ENCODE measurements at regions not wholly inside any gene's neighbourhood (a gene's known extent, or its start where the extent isn't known, plus 50 kb on each side); places are given as distances from the start of the nearest gene placed in this dataset.
"Not testable (repeated sequence)": the region's sequence is repeated elsewhere in the genome, so short reads cannot be mapped to it uniquely, and the experiment has no call there.

DNA sequence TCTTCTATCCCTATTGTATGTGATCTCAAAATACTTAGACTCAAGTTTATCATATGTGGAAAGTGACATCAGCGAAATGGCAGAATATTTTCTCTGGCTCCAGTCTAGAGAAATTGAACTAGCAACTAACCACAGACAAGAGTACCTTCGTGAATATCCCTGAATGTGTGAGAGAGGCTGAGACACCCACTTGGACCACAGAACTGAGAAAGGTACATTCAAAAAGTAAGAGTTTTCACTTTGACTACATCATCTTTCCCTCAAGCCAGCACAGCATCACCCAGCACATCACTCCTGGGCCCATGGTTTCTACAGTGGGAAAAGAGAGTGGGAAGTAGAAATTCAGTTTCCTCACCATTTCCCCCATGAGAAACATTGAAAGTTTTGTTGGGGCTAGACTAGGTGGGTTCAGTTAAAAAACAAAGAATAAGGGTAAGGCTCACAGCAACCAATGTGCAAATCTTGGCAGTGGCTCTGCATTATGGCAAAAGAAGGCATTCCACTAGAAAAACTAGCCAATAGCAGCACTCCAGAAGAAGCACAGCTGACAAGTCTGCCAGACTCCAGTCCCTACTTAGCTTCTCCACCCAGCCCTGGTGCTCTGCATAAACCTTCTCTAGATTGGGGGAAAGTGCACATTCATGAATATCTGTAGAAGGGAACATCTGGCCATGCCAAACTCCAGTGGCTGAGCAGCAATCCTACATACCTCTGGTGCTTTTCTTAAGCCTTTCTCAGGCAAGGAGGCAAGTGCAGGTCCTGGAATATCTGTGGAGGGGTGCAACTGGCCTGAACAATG, 225.6 kb upstream of the VLDLR start:
- Mint-ChIP-seq H3K36me3 (ENCODE audit: low read depth) (no peaks in the 10 kb centered on the region), H3K9me3 (ENCODE audit: insufficient read depth) (no peaks in the 10 kb centered on the region), H3K27me3 (ENCODE audit: low read depth) (no peaks in the 10 kb centered on the region), H3K4me3 (no peak overlapping the region), H3K27ac (no peak overlapping the region), H3K4me1 (ENCODE audit: low read depth) (no peaks in the 10 kb centered on the region)
- ChIA-PET POLR2A (no interaction called here), CTCF (no interaction called here)
- ATAC-seq (no peak), DNase-seq (no peak)

GRCh38 chr9:2396622-2397285, 224.8 kb upstream of the VLDLR start:
- Mint-ChIP-seq H3K4me1 (ENCODE audit: low read depth) (no peaks in the 10 kb centered on the region), H3K9me3 (ENCODE audit: insufficient read depth) (no peaks in the 10 kb centered on the region), H3K27me3 (ENCODE audit: low read depth) (no peaks in the 10 kb centered on the region), H3K4me3 (no peak overlapping the region), H3K27ac (no peak overlapping the region), H3K36me3 (ENCODE audit: low read depth) (no peaks in the 10 kb centered on the region)
- CTCF ChIA-PET = no interaction called here
- POLR2A ChIA-PET = no interaction called here
- no peak for DNase-seq
- ATAC-seq = no peak

DNA sequence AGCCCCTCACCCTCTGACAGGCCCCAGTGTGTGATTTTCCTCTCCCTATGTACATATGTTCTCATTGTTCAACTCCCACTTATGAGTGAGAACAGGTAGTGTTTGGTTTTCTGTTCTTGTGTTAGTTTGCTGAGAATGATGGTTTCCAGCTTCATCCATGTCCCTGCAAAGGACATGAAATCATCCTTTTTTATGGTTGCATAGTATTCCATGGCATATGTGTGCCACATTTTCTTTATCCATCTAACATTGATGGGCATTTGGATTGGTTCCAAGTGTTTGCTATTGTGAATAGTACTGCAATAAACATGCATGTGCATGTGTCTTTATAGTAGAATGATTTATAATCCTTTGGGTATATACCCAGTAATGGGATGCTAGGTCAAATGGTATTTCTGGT, 223.7 kb upstream of the VLDLR start:
- POLR2A ChIA-PET; H3K27ac Mint-ChIP-seq; ATAC-seq; DNase-seq; H3K4me3 Mint-ChIP-seq; H3K36me3 Mint-ChIP-seq (ENCODE audit: low read depth); H3K9me3 Mint-ChIP-seq (ENCODE audit: insufficient read depth); CTCF ChIA-PET; H3K27me3 Mint-ChIP-seq (ENCODE audit: low read depth); H3K4me1 Mint-ChIP-seq (ENCODE audit: low read depth): not testable (repeated sequence)

DNA sequence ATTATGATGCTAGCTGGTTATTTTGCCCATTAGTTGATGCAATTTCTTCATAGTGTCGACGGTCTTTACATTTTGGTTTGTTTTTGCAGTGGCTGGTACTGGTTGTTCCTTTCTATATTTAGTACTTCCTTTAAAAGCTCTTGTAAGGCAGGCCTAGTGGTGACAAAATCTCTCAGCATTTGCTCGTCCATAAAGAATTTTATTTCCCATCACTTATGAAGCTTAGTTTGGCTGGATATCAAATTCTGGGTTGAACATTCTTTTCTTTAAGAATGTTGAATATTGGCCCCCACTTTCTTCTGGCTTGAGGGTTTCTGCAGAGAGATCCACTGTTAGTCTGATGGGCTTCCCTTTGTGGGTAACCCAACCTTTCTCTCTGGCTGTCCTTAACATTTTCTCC, 219.8 kb upstream of the VLDLR start:
- H3K9me3 Mint-ChIP-seq (ENCODE audit: insufficient read depth); H3K27ac Mint-ChIP-seq; H3K4me3 Mint-ChIP-seq; DNase-seq; ATAC-seq; H3K36me3 Mint-ChIP-seq (ENCODE audit: low read depth); H3K4me1 Mint-ChIP-seq (ENCODE audit: low read depth); CTCF ChIA-PET; H3K27me3 Mint-ChIP-seq (ENCODE audit: low read depth); POLR2A ChIA-PET: not testable (repeated sequence)

DNA sequence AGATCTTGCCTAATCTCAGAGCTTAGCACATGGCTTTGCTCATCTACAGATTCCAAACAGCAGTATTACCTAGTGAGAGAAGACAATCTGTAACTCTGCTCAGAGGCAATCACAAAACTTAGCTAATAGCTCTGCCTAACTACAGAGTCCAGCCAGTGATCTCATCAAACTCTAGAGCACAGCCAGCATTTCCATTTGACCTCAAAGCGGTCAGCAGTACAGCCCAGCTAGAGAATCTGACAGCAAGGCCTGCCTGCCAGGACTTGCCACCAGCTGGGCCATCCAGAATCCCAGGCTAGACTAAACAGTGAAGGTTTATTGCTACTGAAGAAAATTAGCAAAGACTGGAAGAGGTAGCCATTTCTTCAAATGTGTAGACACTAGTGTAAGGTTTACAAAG, 217.9 kb upstream of the VLDLR start:
- H3K4me1 Mint-ChIP-seq (ENCODE audit: low read depth) = no peaks in the 10 kb centered on the region

GRCh38 chr9:2406252-2406651, 215.3 kb upstream of the VLDLR start:
- no peak overlapping the region for H3K27ac Mint-ChIP-seq
- ChIA-PET CTCF (no interaction called here), POLR2A (no interaction called here)
- no peaks in the 10 kb centered on the region for H3K9me3 Mint-ChIP-seq (ENCODE audit: insufficient read depth)
- H3K27me3 Mint-ChIP-seq (ENCODE audit: low read depth) = no peaks in the 10 kb centered on the region
- ATAC-seq = no peak
- no peaks in the 10 kb centered on the region for H3K4me1 Mint-ChIP-seq (ENCODE audit: low read depth)
- DNase-seq = no peak
- H3K4me3 Mint-ChIP-seq = no peak overlapping the region
- no peaks in the 10 kb centered on the region for H3K36me3 Mint-ChIP-seq (ENCODE audit: low read depth)

More for the DNA sequence above, 217.9 kb upstream of the VLDLR start:
- ATAC-seq = no peak
- ChIA-PET POLR2A (no interaction called here), CTCF (no interaction called here)
- Mint-ChIP-seq H3K27ac (no peak overlapping the region), H3K9me3 (ENCODE audit: insufficient read depth) (no peaks in the 10 kb centered on the region), H3K27me3 (ENCODE audit: low read depth) (no peaks in the 10 kb centered on the region), H3K36me3 (ENCODE audit: low read depth) (no peaks in the 10 kb centered on the region), H3K4me3 (no peak overlapping the region)
- DNase-seq = no peak

- H3K27me3 Mint-ChIP-seq (ENCODE audit: low read depth) = no peaks in the 10 kb centered on the region
- H3K4me1 Mint-ChIP-seq (ENCODE audit: low read depth) = no peaks in the 10 kb centered on the region
- no peaks in the 10 kb centered on the region for H3K36me3 Mint-ChIP-seq (ENCODE audit: low read depth)
- ATAC-seq (no peak), DNase-seq (no peak)
- H3K9me3 Mint-ChIP-seq (ENCODE audit: insufficient read depth) = no peaks in the 10 kb centered on the region
- ChIA-PET CTCF (no interaction called here), POLR2A (no interaction called here)
- no peak overlapping the region for H3K27ac Mint-ChIP-seq
- no peak overlapping the region for H3K4me3 Mint-ChIP-seq
These were observed 214.1 kb upstream of the VLDLR start for GRCh38 chr9:2407450-2407849.

DNA sequence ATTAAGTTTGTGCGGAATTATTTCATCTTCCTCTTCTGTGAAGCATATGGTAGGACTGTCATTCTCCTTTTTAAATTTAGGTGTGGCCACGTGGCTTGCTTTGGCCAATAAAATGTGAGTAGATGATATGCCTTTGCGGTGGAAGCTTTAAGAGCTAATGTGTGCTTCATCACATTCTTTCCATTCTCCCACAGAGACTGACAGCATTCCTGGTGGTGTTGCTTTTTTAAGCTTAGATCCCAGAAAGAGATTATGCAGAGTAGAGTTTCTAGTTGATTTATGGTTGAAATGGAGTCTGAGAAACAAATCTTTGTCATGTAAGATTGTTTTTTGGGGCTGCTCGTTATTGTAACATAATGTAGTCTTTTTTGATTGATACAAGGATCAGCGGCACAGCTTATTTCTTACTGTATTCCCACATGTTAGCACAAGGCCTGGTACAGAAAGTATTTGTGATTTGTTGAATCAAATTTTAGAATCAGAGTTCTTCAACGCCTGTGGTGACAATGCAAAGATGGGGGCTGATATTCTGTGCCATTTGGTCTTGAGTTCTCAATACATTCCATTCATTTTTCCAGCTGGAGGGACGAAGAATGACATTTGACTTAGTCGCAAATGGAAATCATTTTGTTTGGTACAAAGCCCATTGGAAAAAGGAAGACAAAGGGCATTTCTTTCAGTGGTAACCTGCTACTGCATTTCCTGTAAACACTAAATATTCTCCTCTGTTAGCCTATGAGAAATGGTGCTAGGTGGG, 209.9 kb upstream of the VLDLR start:
- H3K9me3 Mint-ChIP-seq (ENCODE audit: insufficient read depth) = no peaks in the 10 kb centered on the region
- DNase-seq (no peak), ATAC-seq (no peak)
- H3K27ac Mint-ChIP-seq = no peak overlapping the region
- H3K27me3 Mint-ChIP-seq (ENCODE audit: low read depth) = no peaks in the 10 kb centered on the region
- ChIA-PET CTCF (no interaction called here), POLR2A (no interaction called here)
- H3K4me1 Mint-ChIP-seq (ENCODE audit: low read depth) = no peaks in the 10 kb centered on the region
- no peaks in the 10 kb centered on the region for H3K36me3 Mint-ChIP-seq (ENCODE audit: low read depth)
- no peak overlapping the region for H3K4me3 Mint-ChIP-seq

- H3K4me3 Mint-ChIP-seq = no peak overlapping the region
- ATAC-seq (no peak), DNase-seq (no peak)
- no peaks in the 10 kb centered on the region for H3K9me3 Mint-ChIP-seq (ENCODE audit: insufficient read depth)
- ChIA-PET POLR2A (no interaction called here), CTCF (no interaction called here)
- no peaks in the 10 kb centered on the region for H3K36me3 Mint-ChIP-seq (ENCODE audit: low read depth)
- H3K4me1 Mint-ChIP-seq (ENCODE audit: low read depth) = no peaks in the 10 kb centered on the region
- no peak overlapping the region for H3K27ac Mint-ChIP-seq
- H3K27me3 Mint-ChIP-seq (ENCODE audit: low read depth) = no peaks in the 10 kb centered on the region
These were observed 208.3 kb upstream of the VLDLR start for GRCh38 chr9:2413160-2413805.

GRCh38 chr9:2414465-2414864, 207.1 kb upstream of the VLDLR start:
- H3K27ac Mint-ChIP-seq = no peak overlapping the region
- POLR2A ChIA-PET = no interaction called here
- DNase-seq (no peak), ATAC-seq (no peak)
- H3K4me1 Mint-ChIP-seq (ENCODE audit: low read depth) = no peaks in the 10 kb centered on the region
- CTCF ChIA-PET = no interaction called here
- H3K36me3 Mint-ChIP-seq (ENCODE audit: low read depth) = no peaks in the 10 kb centered on the region
- H3K27me3 Mint-ChIP-seq (ENCODE audit: low read depth) = no peaks in the 10 kb centered on the region
- H3K4me3 Mint-ChIP-seq = no peak overlapping the region
- no peaks in the 10 kb centered on the region for H3K9me3 Mint-ChIP-seq (ENCODE audit: insufficient read depth)

- no peaks in the 10 kb centered on the region for H3K9me3 Mint-ChIP-seq (ENCODE audit: insufficient read depth)
- CTCF ChIA-PET = no interaction called here
- no peaks in the 10 kb centered on the region for H3K4me1 Mint-ChIP-seq (ENCODE audit: low read depth)
- DNase-seq = no peak
- no peak overlapping the region for H3K4me3 Mint-ChIP-seq
- no peak for ATAC-seq
- no peaks in the 10 kb centered on the region for H3K27me3 Mint-ChIP-seq (ENCODE audit: low read depth)
- POLR2A ChIA-PET = no interaction called here
- H3K36me3 Mint-ChIP-seq (ENCODE audit: low read depth) = no peaks in the 10 kb centered on the region
- H3K27ac Mint-ChIP-seq = no peak overlapping the region
These were observed 206.3 kb upstream of the VLDLR start for GRCh38 chr9:2415326-2415725.

GRCh38 chr9:2417730-2418129, 203.9 kb upstream of the VLDLR start:
- no peak for ATAC-seq
- H3K27me3 Mint-ChIP-seq (ENCODE audit: low read depth) = peaks cover 2% of the 10 kb centered on the region
- ChIA-PET CTCF (no interaction called here), POLR2A (no interaction called here)
- H3K27ac Mint-ChIP-seq = no peak overlapping the region
- H3K4me3 Mint-ChIP-seq = no peak overlapping the region
- no peaks in the 10 kb centered on the region for H3K36me3 Mint-ChIP-seq (ENCODE audit: low read depth)
- no peak for DNase-seq
- no peaks in the 10 kb centered on the region for H3K9me3 Mint-ChIP-seq (ENCODE audit: insufficient read depth)
- H3K4me1 Mint-ChIP-seq (ENCODE audit: low read depth) = no peaks in the 10 kb centered on the region

Data from activated CD8-positive, alpha-beta T cell treated with anti-CD3 and anti-CD28 coated beads, Interleukin-2, amount 10 ng/mL, durations not matched to agents 7 days and 5 days (primary cell).